OCI-M1 (cell line): ENCODE measurements at regions not wholly inside any gene's neighbourhood (a gene's known extent, or its start where the extent isn't known, plus 50 kb on each side); places are given as distances from the start of the nearest gene placed in this dataset.
"Not testable (repeated sequence)": the region's sequence is repeated elsewhere in the genome, so short reads cannot be mapped to it uniquely, and the experiment has no call there.

Source experiments
- DNase-seq: peaks from one replicate; lab custom pipeline; 2025; lab: John Stamatoyannopoulos, UW

DNA sequence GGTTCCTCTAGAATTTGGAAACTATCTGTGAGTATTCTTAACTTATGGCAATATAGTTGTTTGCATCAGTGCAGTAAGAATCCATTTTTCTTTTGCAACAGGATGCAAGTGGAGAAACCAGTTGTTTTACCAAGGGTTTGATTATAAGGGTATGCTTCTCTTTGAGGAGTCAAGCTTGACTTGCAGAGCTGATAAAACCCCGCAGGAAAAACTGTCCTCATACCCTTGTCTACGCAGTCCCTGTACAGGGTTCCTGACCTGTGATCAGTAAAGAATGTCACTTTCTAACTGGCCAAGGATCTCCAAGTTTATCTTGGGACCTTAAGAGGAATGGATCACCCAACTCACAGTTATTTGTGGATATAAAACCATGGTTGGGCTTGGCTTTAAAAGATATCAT lies 161.1 kb upstream of the OLIG3 start:
- no peak for DNase-seq

DNA sequence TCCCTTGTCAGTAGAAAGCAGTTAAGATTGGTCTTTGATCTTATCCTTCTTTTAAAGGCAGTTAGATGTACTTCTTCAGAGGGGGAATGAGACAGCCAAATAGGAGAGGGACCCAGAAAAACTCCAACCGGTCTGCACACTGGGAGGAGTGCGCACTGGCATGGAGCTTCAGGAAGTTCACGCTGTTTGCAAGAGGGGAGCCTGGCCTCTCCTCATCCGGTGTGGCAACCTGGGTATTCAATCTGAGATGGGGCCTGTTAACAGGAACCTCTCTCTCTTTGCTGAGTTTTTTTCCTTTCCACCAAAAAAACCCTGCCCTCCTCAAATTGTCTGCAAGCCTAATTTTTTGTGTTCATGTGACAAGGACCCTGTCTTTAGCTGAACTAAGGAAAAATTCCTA lies 162.5 kb upstream of the OLIG3 start:
- no peak for DNase-seq

DNA sequence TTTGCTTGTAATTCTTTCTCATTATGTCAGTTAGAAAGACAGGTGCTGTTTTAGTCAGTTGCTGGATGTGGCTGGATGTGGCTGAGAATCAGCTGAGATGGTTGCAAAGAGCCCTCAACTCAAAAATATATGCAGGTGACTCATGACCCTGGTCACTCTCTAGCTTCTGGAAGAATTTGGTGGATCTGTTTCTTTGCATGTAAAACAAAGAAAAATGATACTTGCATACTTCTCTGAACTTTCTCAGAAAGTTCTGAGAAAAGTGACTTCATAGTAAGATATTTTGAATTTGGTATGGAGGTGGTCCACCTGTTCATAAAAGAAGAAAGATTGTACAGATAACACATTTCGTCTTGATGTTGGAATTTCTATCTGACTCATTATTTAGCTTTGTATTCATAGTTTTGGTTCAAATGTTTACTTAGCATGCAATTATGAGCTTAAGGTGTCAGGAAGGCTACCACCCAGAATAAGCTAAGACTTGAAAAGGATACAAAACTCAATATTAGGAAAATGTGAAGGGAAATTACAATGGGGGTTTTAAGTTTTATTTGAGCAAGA lies 163.2 kb upstream of the OLIG3 start:
- DNase-seq: no peak

DNA sequence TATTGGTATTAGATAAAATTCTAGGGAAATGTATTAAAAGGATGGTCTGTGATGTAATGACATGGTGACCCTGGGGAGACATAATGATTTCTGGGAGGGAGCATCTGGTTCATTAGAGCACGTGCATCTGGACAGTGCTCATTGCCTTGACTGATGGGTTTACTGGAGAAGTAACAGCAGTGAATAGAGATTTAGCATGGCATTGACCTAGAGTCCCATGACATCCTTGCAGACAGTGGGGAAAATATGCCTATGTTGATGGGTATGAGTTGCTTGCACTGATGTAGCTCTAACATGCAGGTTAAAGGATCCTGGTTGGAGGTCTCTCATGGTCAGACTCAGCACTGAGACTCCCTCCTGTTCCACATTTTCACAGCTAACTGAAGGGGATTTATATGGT lies 164.1 kb upstream of the OLIG3 start:
- no peak for DNase-seq

DNA sequence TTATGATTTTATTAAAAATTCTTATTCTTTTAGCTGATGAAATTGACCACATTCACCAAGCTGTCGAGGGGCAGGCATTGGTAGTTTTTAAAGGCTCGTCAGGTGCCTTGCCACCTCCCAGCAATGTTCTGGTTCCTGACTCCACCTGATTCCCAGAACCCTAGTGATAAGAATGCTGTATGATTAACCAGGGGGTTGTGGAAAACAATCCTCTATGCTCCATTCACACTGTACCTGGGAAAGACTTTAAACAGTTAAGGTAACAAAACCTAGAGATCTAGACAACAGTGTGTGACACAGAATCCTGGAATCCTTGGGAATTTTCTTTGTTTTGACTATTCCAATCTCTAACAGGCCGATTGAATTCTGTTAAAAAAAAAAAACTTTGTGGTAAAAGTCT lies 165.7 kb upstream of the OLIG3 start:
- no peak for DNase-seq

DNA sequence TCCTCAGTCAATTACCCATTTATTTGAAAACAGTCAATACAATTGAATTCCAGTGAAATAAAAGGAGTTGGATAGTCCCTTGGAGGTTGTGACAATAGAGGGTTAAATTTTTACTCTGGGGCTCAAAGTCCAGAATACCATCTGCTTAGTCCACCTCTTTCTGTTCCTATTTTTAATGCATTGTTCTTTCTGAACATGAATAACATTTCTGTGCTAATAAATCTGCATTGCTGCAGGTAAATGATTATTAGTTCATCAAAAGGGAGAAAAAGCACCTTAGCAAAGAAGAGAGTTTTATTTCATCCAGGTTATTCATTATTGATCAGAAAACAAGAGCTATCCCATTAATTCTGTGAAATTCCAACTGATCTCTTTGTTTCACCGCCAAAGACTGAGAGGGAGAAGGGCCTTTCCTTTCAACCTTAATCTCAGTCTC lies 166.1 kb upstream of the OLIG3 start:
- DNase-seq: no peak

DNA sequence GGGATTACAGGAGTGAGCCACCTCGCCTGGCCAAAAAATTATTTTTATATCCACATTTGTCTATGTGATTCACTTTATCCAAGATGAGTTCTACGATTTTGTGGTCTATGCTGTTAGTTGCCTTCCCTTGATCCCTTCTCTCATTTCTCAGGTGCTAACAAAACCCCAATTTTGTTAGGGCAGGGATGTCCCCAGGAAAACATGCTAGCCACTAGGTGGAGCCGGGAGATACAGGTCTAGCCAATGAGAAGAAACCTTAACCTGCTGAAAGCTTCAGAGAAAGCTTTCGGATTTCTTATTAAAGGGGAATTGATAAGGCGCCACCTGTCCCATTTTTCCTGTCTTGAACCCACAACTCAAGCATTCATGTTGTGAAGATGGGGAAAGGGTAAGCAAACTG lies 167.4 kb upstream of the OLIG3 start:
- DNase-seq: peak; percentile 68

DNA sequence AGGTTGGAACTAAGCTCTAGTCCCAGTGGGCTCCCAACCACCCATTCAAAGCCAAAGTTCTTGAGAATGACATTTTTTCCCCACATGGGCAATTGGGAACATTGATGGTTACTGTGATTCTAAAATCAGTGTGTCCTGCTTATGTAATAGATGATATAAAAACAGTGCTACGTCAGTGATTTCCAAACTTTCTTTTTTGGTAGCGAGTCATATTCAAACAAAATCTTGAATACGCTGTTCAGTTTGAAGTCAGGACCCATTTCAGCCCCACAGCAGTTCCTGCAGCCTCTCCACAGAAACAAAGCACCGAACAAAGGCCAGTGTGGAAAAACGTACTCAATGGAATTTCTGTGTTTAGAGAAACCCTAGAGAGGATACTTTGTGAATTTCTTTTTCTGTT lies 170.0 kb upstream of the OLIG3 start:
- DNase-seq: no peak

DNA sequence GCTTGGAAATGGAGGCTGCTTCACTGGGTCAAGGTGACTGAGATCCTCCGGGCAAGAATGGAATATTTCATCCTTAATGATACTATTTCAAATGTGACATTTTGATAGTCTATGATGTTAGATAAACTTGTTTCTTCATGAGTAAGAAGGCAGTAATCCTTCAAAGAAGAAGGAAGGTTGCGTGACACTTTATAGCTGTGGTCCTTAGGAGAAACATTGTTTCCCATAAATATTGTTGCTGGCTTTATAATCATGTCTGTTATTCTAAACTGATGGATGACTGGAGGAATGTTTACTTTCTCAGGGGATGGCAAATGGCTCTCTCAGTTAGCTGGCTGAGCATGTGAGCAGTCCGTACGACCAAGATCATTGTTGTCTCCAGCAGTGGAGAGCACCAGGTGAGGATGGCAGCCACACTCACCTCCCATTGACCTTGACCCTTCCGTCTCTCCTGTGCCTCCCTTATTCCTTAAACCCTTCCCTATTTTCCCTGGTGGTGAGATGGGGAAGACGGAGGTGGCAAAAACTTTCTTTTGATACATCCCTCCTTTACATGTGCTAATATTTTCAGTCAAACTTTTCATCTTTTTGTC lies 171.2 kb upstream of the OLIG3 start:
- no peak for DNase-seq

DNA sequence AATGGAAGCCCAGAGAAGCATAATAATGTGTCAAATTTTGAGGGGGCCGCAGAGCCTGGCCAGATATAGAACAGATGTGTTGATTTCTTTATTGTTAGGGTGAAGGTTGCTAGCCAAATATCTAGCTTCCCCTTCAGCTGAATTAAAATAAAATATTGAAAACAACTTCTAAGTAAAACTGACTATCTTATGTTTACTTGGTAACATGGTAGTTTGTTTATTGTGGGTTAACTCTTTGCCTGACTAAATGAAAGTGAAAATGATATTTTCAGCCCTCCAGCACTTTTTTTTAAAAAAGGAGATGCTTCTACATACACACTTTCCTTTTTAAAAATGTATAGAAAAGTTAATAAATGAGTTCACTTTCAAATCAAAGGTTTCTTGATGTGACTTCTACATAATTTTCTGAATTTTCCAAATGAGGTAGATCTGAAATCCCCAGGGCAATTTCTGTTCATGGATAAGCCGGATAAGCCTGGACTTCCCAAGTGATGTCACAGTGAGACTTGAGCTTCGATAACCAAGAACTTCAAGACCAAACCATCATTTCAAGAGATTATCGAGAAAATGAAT lies 172.1 kb upstream of the OLIG3 start:
- DNase-seq: peak; percentile 70

DNA sequence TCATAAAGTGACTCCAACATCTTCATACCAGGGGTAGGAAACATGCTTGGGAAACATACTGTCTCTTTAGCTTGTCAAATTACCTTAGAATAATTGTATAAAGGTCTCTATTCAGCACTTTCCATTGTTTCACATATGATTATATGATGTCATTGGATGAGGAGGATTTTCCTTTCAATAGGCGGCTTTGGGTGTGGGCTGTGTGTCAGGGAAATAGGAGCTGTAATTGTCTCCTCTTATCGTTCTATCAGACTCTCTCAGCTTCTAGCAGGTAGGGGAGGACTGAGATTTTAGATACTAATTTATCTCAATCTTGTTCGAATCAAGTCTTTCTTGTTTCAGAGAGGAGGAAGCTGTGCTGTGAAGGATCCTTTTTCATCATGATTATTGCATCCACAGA lies 179.4 kb upstream of the OLIG3 start:
- no peak for DNase-seq

DNA sequence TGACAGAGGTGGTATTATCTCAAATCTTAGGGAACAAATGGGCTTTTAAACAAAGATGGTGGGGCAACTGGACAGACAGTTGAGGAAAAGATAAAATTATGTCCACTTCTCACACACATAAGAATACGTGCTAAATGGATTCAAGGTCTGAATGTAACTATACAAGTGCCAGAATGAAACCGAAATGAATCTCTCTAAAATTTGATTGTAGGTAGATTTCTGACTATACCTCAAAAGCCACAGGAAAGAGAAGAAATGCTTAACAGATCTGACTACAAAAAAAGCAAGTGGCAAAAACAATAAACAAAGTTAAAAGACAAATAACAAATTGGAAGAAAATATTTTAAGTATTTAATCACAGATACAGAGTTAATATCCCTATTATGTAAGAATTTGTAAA lies 182.7 kb upstream of the OLIG3 start:
- no peak for DNase-seq

DNA sequence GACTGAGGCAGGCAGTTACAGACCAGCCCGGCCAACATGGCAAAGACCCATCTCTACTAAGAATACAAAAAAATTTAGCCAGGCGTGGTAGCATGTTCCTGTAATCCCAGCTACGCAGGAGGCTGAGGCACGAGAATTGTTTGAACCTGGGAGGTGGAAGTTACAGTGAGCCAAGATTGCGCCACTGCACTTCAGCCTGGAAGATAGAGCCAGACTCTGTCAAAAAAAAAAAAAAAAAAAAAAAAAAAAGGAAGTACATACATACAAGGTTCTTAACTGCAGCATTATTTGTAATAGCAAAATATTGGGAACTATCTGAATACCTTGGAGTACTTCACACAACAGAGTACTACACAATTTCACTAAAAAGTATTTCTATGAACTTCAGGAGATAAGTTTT lies 183.5 kb upstream of the OLIG3 start:
- peak; percentile 78 for DNase-seq

DNA sequence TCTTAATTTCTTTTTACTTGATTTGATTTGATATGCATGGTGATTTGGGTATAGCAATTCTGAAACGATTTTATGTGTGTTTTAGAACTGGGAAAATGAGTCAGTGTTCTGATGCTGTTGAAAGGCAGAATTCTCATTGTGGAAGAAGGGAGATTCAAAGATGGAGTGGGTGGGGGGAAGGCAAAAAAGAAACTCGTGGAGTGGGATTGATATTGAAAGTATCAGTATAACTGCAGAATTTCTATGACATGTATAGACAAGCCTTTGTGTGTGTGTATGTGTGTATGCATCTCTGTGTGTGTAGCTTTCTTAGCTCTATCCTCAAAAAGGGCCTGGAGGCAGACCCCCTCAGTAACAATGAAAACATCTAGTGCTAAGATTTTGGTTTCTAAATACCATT lies 184.3 kb upstream of the OLIG3 start:
- DNase-seq: no peak

DNA sequence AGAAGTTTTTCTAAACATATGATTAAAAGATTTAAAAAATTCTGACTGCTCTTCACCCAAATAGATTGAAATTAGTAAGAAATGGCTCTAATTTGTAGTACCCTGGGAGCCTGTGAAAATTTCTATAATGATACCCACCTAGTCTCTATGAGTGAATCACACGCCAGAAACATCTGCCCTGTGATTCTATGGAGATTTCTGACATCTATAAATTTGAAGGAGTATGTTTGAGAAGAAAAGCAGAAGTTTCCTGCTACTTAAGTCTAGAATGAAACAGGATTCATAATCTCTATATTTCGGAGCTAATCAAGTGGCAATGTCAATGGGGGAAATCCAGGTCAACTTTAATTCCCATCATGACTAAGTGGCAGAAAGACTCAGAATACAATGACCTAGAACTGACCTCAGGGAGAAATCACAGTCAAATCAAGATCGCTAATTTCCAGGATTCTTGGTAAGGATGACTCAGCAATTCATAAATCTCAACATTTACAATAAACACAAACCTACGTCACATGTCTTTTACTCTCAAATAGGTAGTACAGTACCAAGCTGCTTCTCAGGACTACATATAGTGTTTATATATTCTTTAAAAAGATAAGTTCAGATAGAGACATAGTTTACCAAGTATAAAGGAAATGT lies 186.2 kb upstream of the TNFAIP3 start:
- DNase-seq: peak; percentile 33

DNA sequence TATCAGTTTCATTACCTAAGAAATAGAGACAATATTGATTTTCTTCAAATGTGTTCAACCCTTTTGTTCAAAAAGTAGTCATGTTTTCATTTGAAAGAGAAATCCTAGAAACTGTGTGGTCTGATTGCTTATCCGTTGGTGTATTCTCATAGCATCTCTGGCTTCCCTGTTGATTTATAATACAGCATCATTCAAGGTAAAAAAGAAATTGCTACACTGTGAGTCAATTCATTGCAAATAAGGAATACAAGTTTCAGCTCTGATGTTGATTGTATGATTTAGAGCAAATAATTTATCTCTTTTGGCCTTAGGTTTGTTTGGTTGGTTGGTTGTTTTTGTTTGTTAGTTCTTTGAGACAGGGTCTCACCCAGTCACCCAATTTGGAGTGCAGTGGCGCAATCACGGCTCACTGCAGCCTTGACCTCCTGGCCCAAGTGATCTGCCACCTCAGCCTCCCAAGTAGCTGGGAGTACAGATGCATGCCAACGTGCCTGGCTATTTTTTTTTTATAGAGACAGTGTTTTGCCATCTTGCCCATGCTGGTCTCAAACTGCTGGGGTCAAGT lies 185.5 kb upstream of the TNFAIP3 start:
- no peak for DNase-seq

DNA sequence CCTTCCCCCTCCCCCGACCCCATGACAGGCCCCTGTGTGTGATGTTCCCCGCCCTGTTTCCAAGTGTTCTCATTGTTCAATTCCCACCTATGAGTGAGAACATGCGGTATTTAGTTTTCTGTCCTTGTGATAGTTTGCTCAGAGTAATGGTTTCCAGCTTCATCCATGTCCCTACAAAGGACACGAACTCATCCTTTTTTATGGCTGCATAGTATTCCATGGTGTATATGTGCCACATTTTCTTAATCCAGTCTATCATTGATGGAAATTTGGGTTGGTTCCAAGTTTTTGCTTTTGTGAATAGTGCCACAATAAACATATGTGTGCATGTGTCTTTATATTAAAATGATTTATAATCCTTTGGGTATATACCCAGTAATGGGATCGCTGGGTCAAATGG lies 184.4 kb upstream of the TNFAIP3 start:
- not testable (repeated sequence) for DNase-seq

DNA sequence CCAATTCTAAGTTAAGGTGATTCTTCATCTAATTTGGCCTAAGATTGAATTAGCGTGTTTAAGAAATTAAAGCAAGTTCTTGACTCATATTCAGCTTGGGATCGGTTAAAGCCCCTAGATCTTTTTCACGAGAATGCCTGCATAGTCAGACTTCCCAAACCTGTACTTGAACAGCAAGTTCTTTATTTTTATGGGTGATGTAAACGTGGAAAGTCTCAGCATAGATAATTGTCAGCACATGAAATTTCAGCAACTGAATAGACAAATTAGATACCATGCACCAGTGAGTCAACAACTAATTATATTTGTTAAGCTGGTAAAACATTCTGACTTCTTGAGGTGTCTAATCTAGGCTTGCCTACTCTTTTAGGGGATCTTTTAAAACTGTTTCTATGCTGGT lies 183.1 kb upstream of the TNFAIP3 start:
- DNase-seq: no peak

DNA sequence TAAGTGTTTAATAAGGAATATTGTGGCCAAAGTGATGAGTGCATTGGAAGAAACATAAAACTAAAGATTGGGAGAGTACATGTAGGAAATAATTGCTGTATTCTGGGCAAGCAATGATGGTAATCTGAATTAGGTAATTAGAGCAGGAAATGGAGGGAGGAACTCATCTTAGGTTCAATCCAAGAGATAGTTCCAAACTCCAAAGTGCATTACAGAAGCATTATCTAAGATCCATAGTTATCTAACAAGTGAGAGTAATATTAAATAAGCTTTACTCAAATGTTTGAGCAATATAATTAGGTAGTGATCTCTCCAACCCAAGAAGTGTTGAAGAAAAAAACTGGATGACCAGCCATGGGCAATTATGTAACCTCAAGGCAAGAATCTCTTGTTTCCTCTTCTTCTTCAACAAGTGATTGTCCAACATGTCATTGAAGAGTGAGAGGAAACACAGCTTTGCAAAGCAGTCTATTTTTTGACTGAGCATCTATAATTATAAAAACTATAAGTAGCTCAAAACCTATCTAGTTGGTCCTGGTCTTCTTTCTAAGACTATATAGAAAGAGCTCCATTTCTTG lies 181.2 kb upstream of the TNFAIP3 start:
- DNase-seq: no peak

DNA sequence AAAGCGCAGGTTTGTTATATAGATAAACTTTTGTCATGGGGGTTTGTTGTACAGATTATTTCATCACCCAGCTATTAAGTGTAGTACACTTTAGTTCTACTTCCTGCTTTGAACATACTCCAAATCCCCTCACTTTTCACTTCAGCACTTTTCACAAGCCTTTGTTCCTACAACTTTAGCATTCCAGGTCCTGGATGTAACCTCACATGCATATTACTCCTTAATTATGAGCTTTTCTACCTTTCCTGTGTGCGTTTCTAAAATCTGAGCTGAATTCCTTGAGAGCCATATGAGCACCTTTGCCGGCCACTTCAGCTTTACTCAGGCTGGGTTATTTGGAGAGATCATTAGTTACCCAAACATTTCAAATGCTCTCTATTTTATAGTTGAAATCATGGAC lies 179.2 kb upstream of the TNFAIP3 start:
- DNase-seq: no peak

DNA sequence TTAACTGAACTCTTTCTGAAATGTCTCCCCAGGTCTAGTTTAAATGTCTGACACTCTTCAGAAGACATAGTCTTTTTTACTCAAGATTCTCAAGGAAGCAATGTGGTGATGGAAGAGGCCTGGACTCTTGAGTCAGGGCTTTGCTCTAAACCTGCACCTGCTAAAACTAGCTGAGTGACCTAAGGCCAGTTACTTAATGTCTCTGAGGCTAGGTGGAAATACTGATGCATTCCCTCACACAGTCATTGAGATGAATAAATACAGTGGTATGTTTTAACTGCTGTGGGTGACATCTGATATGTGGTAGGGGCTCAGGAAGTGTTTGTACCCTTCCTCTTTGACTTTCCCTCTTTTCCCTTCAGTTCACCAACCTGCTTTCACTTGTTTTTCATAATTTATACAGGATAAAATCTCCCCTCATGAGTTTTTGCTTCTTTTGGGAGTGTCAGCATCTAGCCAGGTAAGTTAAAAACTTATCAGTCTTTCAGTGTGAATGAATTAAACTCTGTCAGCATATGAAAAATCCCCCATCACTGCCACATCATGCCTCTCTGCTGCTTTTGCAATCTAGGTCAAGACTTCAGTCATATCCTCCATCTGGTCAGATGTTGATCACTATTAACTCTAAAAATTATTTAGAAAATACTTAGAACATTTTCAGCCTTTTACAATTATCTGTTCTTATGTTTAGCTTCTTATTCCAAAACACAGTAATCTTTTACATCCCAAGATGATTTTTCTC lies 178.7 kb upstream of the TNFAIP3 start:
- DNase-seq: no peak

DNA sequence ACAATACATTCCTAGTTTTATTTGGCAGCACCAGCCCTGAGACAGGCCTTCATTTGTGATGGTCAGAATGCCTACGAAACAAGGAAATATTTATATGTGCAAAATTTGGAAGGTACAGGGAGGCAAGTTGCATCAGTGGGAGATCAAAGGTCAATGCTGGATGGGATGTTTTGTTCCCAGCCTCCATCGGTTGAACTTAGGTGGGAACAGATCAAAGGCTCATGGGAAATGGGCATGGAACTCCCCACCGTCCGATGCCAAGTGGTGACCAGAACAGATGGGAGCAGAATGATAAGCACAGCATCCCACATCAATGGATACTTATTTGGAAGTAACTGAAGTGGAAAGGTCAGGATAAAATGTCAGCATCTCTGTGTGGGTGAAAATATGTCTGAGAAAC lies 177.7 kb upstream of the TNFAIP3 start:
- DNase-seq: no peak
